Karpas-422 (cell line): ENCODE measurements at regions not wholly inside any gene's neighbourhood (a gene's known extent, or its start where the extent isn't known, plus 50 kb on each side); places are given as distances from the start of the nearest gene placed in this dataset.

Experiments used
- DNase-seq: peaks from one replicate; pipeline ENCODE4 v3.0.0-alpha.2; 2015
- H2AFZ ChIP-seq: fragments of 200-600 bp; sonication (generic); 2 replicates; pipeline ENCODE4 v1.6.1; 2014; ENCODE audit warnings: antibody characterized with exemption, low read length, mixed read lengths
- H3K27ac ChIP-seq: fragments of 200-600 bp; sonication (generic); 2 replicates; pipeline ENCODE4 v1.5.1; 2014; ENCODE audit warnings: mild to moderate bottlenecking, low read length, moderate library complexity
- H3K27me3 ChIP-seq: fragments of 200-600 bp; sonication (generic); 2 replicates; pipeline ENCODE4 v1.6.1; 2014; ENCODE audit warnings: low read length, mixed read lengths
- H3K36me3 ChIP-seq: fragments of 200-600 bp; sonication (generic); 2 replicates; pipeline ENCODE4 v1.6.1; 2014; ENCODE audit warnings: low read length, mixed read lengths; ENCODE audit not compliant: insufficient read depth
- H3K4me1 ChIP-seq: fragments of 200-600 bp; sonication (generic); 2 replicates; pipeline ENCODE4 v1.6.1; 2014; ENCODE audit warnings: mild to moderate bottlenecking, low read length, mixed read lengths
- H3K4me2 ChIP-seq: fragments of 200-600 bp; sonication (generic); 2 replicates; pipeline ENCODE4 v1.6.1; 2014; ENCODE audit warnings: low read length, low read depth, mild to moderate bottlenecking; ENCODE audit not compliant: poor library complexity, severe bottlenecking
- H3K4me3 ChIP-seq: fragments of 200-600 bp; sonication (generic); 2 replicates; pipeline ENCODE4 v1.5.1; 2014; ENCODE audit warnings: mild to moderate bottlenecking, antibody characterized with exemption, low read length, mixed read lengths
- H3K79me2 ChIP-seq: fragments of 200-600 bp; sonication (generic); 2 replicates; pipeline ENCODE4 v1.6.1; 2014; ENCODE audit warnings: mild to moderate bottlenecking, low read length, mixed read lengths
- H3K9ac ChIP-seq: fragments of 200-600 bp; sonication (generic); 2 replicates; pipeline ENCODE4 v1.6.0; 2014; ENCODE audit warnings: low read length
- H3K9me2 ChIP-seq: fragments of 200-600 bp; sonication (generic), shearing (Covaris generic); replicated peaks from 2 replicates; pipeline ENCODE4 v1.6.0; 2014; ENCODE audit warnings: mild to moderate bottlenecking, low read length, moderate library complexity; ENCODE audit not compliant: insufficient read depth
- H3K9me3 ChIP-seq: fragments of 300-700, 200-600 bp; sonication (generic); 2 replicates; pipeline ENCODE4 v1.6.1; 2014; ENCODE audit warnings: low read length, mixed read lengths
- H4K20me1 ChIP-seq: fragments of 200-600 bp; sonication (generic); 2 replicates; pipeline ENCODE4 v1.6.1; 2014; ENCODE audit warnings: mild to moderate bottlenecking, antibody characterized with exemption, low read length, low read depth; ENCODE audit not compliant: insufficient read depth

DNA sequence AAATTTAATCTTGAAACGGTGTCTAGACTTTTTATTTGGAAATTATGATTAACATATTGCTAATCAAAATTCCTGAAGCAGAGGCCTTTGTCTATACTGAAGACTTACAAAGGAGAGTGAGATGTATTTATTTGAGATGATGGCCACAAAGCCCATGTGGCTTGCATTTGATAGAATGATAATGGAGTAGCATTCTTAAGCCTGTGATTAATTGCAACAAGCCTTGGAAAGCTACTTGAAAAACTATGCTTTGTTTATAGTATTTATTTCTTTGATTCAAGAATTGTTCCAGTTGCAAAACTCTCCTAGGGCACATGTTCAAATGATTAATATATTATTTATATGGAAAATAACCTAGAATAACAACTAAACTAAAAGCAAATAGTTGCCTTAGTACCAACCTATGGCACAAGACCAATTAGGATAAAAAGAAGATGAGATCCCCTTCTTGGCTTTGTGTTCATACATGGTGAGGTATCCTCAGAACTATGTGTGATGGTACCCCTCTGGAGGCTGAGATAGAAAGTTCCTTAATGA is 244.1 kb upstream of the TBL1XR1 start:
- no peak for DNase-seq
- Histone ChIP-seq H2AFZ (peak overlapping the region; percentile 18; the same call in 1 of the 2 replicates), H3K9me2 (no peaks in the 10 kb centered on the region), H3K4me1 (peaks cover 13% of the 10 kb centered on the region), H3K4me2 (no peak overlapping the region), H3K79me2 (no peaks in the 10 kb centered on the region), H3K27ac (no peak overlapping the region), H3K9me3 (no peaks in the 10 kb centered on the region), H3K36me3 (no peaks in the 10 kb centered on the region), H3K27me3 (no peaks in the 10 kb centered on the region), H3K4me3 (no peak overlapping the region), H4K20me1 (no peaks in the 10 kb centered on the region), H3K9ac (no peak overlapping the region)

DNA sequence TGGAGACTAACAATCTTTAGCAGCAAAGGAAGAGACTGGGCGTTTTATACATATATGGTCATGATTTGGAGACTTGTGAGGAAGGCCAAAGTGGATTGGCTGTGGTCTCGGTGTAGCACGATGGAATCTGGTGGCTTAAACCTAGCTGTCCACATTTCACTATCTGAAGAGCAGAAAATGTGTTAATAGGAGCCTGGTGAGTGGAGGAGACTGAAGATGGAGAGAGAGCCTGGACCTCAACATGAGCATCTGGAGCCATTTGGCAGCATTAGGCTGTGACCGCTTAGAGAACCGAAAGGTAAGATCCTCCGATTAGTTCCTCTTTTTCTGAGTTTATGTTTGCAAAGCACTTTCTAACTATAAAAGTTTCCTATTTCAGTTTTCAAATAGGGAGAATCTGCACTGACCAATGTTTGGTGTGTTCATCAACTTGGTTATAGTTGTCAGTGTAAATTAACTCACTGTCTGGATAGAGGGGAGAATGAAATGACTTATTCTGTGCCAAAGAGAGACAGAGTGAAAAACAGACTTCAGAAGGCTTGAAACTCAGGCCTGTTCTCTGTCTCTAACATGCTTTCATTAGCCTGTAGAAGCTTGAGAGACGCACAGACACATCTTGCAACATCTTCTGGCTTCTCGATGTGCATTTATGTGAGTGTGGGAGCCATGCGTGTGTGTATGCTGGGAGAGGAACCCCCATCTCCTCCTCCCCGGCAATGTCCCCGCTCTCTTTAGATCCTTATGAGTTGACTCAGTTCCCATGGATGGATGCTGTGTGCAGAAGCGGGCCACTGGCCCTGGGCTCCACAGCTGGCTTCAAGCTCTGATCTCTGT is 244.7 kb upstream of the TBL1XR1 start:
- peak; percentile 76 for DNase-seq

DNA sequence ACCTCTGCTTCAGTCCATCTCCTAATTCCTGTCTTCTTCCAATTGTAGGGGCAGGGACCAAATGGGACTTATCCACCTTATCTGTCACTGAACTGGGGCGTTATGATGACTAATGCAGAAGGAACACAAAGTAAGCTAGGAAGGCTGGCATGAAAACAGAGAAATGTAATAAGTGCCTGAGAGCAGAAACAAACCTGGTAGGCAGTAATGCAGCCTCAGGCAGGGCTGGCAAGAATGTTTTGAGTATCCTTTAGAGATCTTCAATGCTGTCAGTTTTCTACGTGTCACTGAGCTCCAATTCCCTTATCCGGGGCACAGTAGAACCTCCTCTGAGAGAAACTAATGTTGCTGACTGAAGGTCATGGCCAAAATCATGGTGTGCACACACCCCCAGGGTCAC is 246.2 kb upstream of the TBL1XR1 start:
- no peaks in the 10 kb centered on the region for H3K9me3 ChIP-seq
- no peaks in the 10 kb centered on the region for H3K36me3 ChIP-seq
- H3K27me3 ChIP-seq, result no peaks in the 10 kb centered on the region
- no peak for DNase-seq
- no peaks in the 10 kb centered on the region for H3K9me2 ChIP-seq
- no peak overlapping the region for H2AFZ ChIP-seq
- H3K79me2 ChIP-seq, result no peaks in the 10 kb centered on the region
- H3K4me2 ChIP-seq, result no peak overlapping the region
- no peak overlapping the region for H3K4me3 ChIP-seq
- H3K27ac ChIP-seq, result no peak overlapping the region
- no peak overlapping the region for H3K9ac ChIP-seq
- H3K4me1 ChIP-seq, result peaks cover 13% of the 10 kb centered on the region
- no peaks in the 10 kb centered on the region for H4K20me1 ChIP-seq

More for the DNA sequence above, 244.7 kb upstream of the TBL1XR1 start:
- Histone ChIP-seq H3K4me1 (peaks cover 13% of the 10 kb centered on the region), H4K20me1 (no peaks in the 10 kb centered on the region), H3K4me3 (no peak overlapping the region), H2AFZ (peak overlapping the region; percentile 18; the same call in 1 of the 2 replicates), H3K9me3 (no peaks in the 10 kb centered on the region), H3K36me3 (no peaks in the 10 kb centered on the region), H3K9me2 (no peaks in the 10 kb centered on the region), H3K79me2 (no peaks in the 10 kb centered on the region), H3K27ac (no peak overlapping the region), H3K4me2 (peak overlapping the region; percentile 28), H3K9ac (0 out of 2 replicates have a peak overlapping the region, but pooled peaks have one; percentile 13), H3K27me3 (no peaks in the 10 kb centered on the region)

DNA sequence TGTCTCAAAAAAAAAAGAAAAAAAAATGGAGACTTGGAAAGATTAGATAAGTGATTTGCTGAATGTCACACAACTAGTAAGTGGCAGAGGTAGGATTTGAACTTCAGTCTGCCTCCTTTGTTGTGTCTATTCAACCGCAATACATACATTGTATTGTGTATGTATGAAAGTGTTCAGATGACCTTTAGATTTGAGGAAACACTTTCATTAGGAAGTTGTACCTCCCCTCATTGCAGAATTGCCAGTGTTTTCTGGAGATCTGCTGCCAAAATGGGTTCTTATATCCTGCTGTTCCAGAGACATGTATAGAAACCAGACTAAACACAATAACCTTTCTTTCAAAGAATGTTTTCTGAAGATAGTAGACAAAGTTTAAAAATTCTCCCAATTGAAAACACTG is 247.4 kb upstream of the TBL1XR1 start:
- Histone ChIP-seq H3K4me1 (peaks cover 13% of the 10 kb centered on the region), H3K4me2 (no peak overlapping the region), H3K79me2 (no peaks in the 10 kb centered on the region), H4K20me1 (no peaks in the 10 kb centered on the region), H3K36me3 (no peaks in the 10 kb centered on the region), H3K27ac (no peak overlapping the region), H3K27me3 (no peaks in the 10 kb centered on the region), H2AFZ (no peak overlapping the region), H3K9ac (no peak overlapping the region), H3K4me3 (no peak overlapping the region), H3K9me2 (no peaks in the 10 kb centered on the region), H3K9me3 (no peaks in the 10 kb centered on the region)
- no peak for DNase-seq

DNA sequence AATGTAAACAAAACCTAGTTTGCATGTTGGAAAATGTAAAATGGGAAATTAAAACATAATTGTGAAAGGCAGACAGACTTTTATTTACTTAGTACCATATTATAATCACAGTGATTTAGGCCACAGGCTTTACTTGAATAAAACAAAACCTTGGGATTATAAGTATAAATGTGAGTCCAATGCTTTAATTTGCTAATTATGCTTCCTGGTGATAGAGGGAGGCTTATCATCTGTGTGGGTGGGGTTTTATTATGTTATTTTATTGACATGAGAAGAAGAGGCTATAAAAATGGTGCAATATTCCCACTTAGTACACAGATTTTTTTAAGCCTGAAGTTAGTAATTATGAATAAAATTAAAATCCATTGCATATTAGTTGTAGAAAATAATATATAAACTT is 248.3 kb upstream of the TBL1XR1 start:
- H3K27me3 ChIP-seq, result no peaks in the 10 kb centered on the region
- H4K20me1 ChIP-seq, result no peaks in the 10 kb centered on the region
- no peak overlapping the region for H3K4me3 ChIP-seq
- no peaks in the 10 kb centered on the region for H3K36me3 ChIP-seq
- no peak overlapping the region for H2AFZ ChIP-seq
- no peaks in the 10 kb centered on the region for H3K9me3 ChIP-seq
- no peaks in the 10 kb centered on the region for H3K9me2 ChIP-seq
- no peaks in the 10 kb centered on the region for H3K79me2 ChIP-seq
- no peak overlapping the region for H3K4me2 ChIP-seq
- H3K27ac ChIP-seq, result no peak overlapping the region
- H3K4me1 ChIP-seq, result peaks cover 13% of the 10 kb centered on the region
- no peak for DNase-seq
- H3K9ac ChIP-seq, result no peak overlapping the region

DNA sequence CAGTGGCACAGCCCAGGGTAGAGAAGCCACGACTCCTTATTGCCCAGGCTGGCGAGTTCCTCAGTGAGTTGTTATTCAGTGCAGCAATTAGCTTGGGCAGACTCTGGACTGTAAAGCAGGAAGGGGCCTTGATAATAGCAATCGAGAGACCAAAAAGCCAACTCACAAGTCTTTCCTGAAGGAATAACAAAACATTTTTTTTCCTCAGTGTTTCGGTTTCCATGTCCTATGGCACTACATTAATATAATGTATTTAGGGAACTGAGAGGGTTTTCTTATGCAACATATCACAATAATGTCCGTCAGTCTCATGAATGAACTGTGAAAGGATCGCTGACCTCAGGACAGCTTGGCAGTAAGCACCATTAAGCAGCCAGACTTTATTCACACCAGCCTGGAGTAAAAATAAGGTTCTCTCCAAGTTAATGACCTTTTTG is 248.9 kb upstream of the TBL1XR1 start:
- Histone ChIP-seq H3K9ac (no peak overlapping the region), H2AFZ (no peak overlapping the region), H3K9me3 (no peaks in the 10 kb centered on the region), H3K27ac (no peak overlapping the region), H3K27me3 (no peaks in the 10 kb centered on the region), H3K4me2 (no peak overlapping the region), H3K4me3 (no peak overlapping the region), H3K36me3 (no peaks in the 10 kb centered on the region), H3K9me2 (no peaks in the 10 kb centered on the region), H3K4me1 (peaks cover 13% of the 10 kb centered on the region), H3K79me2 (no peaks in the 10 kb centered on the region), H4K20me1 (no peaks in the 10 kb centered on the region)
- DNase-seq, result no peak

DNA sequence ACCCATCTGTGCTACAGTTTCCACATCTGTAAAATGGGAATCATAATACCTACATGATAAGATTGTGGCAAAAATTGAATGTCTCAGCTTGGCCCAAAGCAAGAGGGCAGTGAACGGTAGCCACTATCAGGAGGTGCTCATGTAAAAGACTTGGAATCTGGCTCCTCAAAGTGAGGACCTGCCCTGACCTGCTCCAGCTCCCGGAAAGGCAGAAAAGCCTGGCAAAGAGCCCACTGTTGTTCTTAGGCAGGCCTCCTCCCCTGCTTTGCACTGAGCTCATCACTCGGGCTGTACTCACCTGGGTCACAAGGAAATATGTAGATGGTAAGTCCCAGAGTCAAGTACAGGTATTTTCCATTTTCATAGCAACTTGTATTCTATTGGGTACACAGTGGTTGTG is 250.7 kb upstream of the TBL1XR1 start:
- Histone ChIP-seq H3K27ac (no peak overlapping the region), H2AFZ (no peak overlapping the region), H3K79me2 (no peaks in the 10 kb centered on the region), H3K9ac (no peak overlapping the region), H4K20me1 (no peaks in the 10 kb centered on the region), H3K9me3 (no peaks in the 10 kb centered on the region), H3K36me3 (no peaks in the 10 kb centered on the region), H3K27me3 (no peaks in the 10 kb centered on the region), H3K4me2 (no peak overlapping the region), H3K9me2 (no peaks in the 10 kb centered on the region), H3K4me3 (no peak overlapping the region), H3K4me1 (no peaks in the 10 kb centered on the region)
- DNase-seq, result no peak

DNA sequence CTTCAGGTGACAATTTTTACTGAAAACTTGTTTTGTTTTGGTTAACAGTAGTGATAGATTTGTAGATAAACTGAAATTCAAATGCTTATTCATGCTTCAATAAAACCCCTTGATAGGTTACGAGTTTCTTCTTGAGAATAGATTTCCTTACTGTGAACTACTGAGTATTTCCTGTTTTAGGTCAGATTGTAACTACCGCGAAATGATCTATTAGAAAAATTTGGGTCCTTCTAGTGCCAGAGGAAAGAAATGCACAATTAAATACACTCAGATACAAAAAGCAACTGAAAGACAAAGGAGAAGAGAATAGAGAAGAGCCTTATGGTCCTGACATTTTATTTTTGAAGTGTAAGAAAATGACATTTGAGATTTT is 251.7 kb upstream of the TBL1XR1 start:
- no peak overlapping the region for H3K27ac ChIP-seq

More for the DNA sequence above, 251.7 kb upstream of the TBL1XR1 start:
- no peak overlapping the region for H2AFZ ChIP-seq
- H3K9ac ChIP-seq, result no peak overlapping the region
- H3K36me3 ChIP-seq, result no peaks in the 10 kb centered on the region
- H3K9me2 ChIP-seq, result no peaks in the 10 kb centered on the region
- no peak overlapping the region for H3K4me3 ChIP-seq
- no peaks in the 10 kb centered on the region for H3K79me2 ChIP-seq
- no peak for DNase-seq
- H3K4me2 ChIP-seq, result no peak overlapping the region
- no peaks in the 10 kb centered on the region for H4K20me1 ChIP-seq
- no peaks in the 10 kb centered on the region for H3K4me1 ChIP-seq
- no peaks in the 10 kb centered on the region for H3K27me3 ChIP-seq
- H3K9me3 ChIP-seq, result no peaks in the 10 kb centered on the region
